GM20000 (cell line): ENCODE measurements at regions not wholly inside any gene's neighbourhood (a gene's known extent, or its start where the extent isn't known, plus 50 kb on each side); places are given as distances from the start of the nearest gene placed in this dataset.

Source experiments
- DNase-seq: peaks from one replicate; pipeline ENCODE4 v3.0.0; 2012; ENCODE audit warnings: low spot score
- CTCF ChIP-seq: IDR thresholded peaks from 2 replicates; pipeline ENCODE4 v1.5.1; 2012; ENCODE audit warnings: mild to moderate bottlenecking, control low read depth; ENCODE audit errors: extremely low read depth, missing control alignments

GRCh38 chr4:28232376-28232775 is 1371.7 kb downstream of the STIM2 start:
- DNase-seq, result no peak
- no peak for TF ChIP-seq CTCF

- DNase-seq, result no peak
- TF ChIP-seq CTCF, result no peak
Measured at GRCh38 chr4:28232951-28233350, 1372.3 kb downstream of the STIM2 start.

GRCh38 chr4:28233724-28234123 is 1373.1 kb downstream of the STIM2 start:
- DNase-seq, result no peak
- TF ChIP-seq CTCF, result no peak

GRCh38 chr4:28238876-28239275 is 1378.2 kb downstream of the STIM2 start:
- no peak for TF ChIP-seq CTCF

GRCh38 chr4:28241021-28241420 is 1380.4 kb downstream of the STIM2 start:
- no peak for TF ChIP-seq CTCF
- no peak for DNase-seq

More at GRCh38 chr4:28238876-28239275, 1378.2 kb downstream of the STIM2 start:
- DNase-seq, result no peak

GRCh38 chr4:28247805-28248204 is 1387.2 kb downstream of the STIM2 start:
- no peak for DNase-seq
- no peak for TF ChIP-seq CTCF

- DNase-seq, result no peak
- TF ChIP-seq CTCF, result no peak
Measured at GRCh38 chr4:28248269-28248668, 1387.6 kb downstream of the STIM2 start.
